OCI-LY7 (cell line): ENCODE measurements at regions not wholly inside any gene's neighbourhood (a gene's known extent, or its start where the extent isn't known, plus 50 kb on each side); places are given as distances from the start of the nearest gene placed in this dataset.

Experiments used
- CTCF ChIP-seq: fragments of 200-600 bp; sonication (generic); conservative IDR thresholded peaks from 2 replicates; pipeline ENCODE4 v1.5.1; 2014; ENCODE audit warnings: mild to moderate bottlenecking, antibody characterized with exemption, low read length, moderate library complexity, mixed read lengths
- EZH2phosphoT487 ChIP-seq: fragments of 200-600 bp; sonication (generic); IDR thresholded peaks from 2 replicates; pipeline ENCODE4 v1.6.1; 2018; ENCODE audit warnings: low read depth, borderline replicate concordance, mild to moderate bottlenecking, mixed run types, antibody characterized with exemption, low read length, moderate library complexity, mixed read lengths

- TF ChIP-seq CTCF, result no peak
- TF ChIP-seq EZH2phosphoT487, result no peak
Observed at GRCh38 chr4:45931154-45931553, 192.7 kb downstream of the GABRG1 start.
